ENCODE measurements at regions not wholly inside any gene's neighbourhood (a gene's known extent, or its start where the extent isn't known, plus 50 kb on each side); places are given as distances from the start of the nearest gene placed in this dataset.

GRCh38 chr13:51526202-51526601 lies 58.1 kb upstream of the WDFY2 start:
- H3K27ac ChIP-seq = no peak overlapping the region; the same call in 1 of the 2 replicates
- TF ChIP-seq CTCF (conservative IDR thresholded peaks at IDR 0.05) = no peak
- no peak for TF ChIP-seq ZFX (IDR thresholded peaks at IDR 0.05)

- no peak overlapping the region for H3K27ac ChIP-seq
- no peak for TF ChIP-seq ZFX (IDR thresholded peaks at IDR 0.05)
- no peak for TF ChIP-seq CTCF (conservative IDR thresholded peaks at IDR 0.05)
Measured at GRCh38 chr13:51532736-51533197, 51.5 kb upstream of the WDFY2 start.

- H3K27ac ChIP-seq = no peak overlapping the region
- TF ChIP-seq ZFX (IDR thresholded peaks at IDR 0.05) = no peak
- TF ChIP-seq CTCF (conservative IDR thresholded peaks at IDR 0.05) = no peak
Measured at GRCh38 chr13:51534041-51534817, 50.0 kb upstream of the WDFY2 start.
